ENCODE measurements at regions not wholly inside any gene's neighbourhood (a gene's known extent, or its start where the extent isn't known, plus 50 kb on each side); places are given as distances from the start of the nearest gene placed in this dataset.

DNA sequence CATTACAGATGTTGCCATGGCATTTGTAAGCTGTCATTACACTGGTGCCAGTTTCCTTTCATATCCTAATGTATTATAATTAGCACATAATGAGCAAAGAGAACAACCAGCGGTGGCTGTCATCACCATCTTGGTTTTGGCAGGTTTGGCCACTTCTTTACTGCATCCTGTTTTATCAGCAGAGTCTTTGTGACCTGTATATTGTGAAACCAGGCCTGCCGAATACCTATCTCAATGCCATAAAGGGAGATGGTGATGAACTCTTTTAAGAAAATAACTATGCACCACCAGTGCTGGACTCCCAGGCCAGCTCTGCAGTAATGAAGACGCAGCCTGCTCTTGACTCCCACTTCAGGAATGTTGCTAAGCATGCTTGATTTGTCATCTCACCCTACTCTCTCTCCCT, 458.1 kb upstream of the NR2F2 start:
- H3K9me3 ChIP-seq (ENCODE audit: control insufficient read depth in 1 of 2, low read length in 2 of 2) = no peaks in the 10 kb centered on the region
- no peak overlapping the region for H3K4me3 ChIP-seq (ENCODE audit: low read depth in 1 of 2, low read length in 2 of 2)

DNA sequence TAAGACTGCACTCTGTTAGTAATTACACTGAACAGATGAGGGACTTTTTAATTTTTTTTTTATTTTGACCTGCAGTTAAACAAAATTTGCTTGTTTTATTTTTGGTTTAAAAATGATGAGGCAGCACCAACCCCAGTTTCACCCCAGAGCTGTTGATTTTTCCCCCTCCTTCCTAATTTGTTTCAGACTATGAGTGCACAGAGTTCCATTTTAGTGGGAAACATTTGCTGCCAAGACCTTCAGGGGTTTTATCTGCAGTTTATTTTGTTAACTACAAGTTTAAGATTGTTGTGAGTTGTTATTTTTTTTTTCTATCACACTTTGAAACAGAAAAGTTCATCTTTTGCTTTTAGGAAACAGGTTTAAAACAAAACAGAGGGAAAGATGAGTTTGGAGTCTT, 455.9 kb upstream of the NR2F2 start:
- H3K9me3 ChIP-seq (ENCODE audit: control insufficient read depth in 1 of 2, low read length in 2 of 2) = no peaks in the 10 kb centered on the region
- H3K27me3 ChIP-seq (ENCODE audit: low read depth, low read length) = no peaks in the 10 kb centered on the region
- no peak overlapping the region for H3K4me3 ChIP-seq (ENCODE audit: low read depth in 1 of 2, low read length in 2 of 2)
- H3K27ac ChIP-seq (ENCODE audit: low read length) = no peak overlapping the region
- no peaks in the 10 kb centered on the region for H3K36me3 ChIP-seq (ENCODE audit: control insufficient read depth in 1 of 2, insufficient read depth in 2 of 2, low read length in 2 of 2)
- H3K4me1 ChIP-seq (ENCODE audit: control insufficient read depth in 1 of 2, insufficient read depth in 2 of 2, low read length in 2 of 2) = no peaks in the 10 kb centered on the region

More for the DNA sequence above, 458.1 kb upstream of the NR2F2 start:
- Histone ChIP-seq H3K27ac (ENCODE audit: low read length) (no peak overlapping the region), H3K27me3 (ENCODE audit: low read depth, low read length) (no peaks in the 10 kb centered on the region), H3K4me1 (ENCODE audit: control insufficient read depth in 1 of 2, insufficient read depth in 2 of 2, low read length in 2 of 2) (peaks cover 0 to 7% of the 10 kb centered on the region in 2 donors), H3K36me3 (ENCODE audit: control insufficient read depth in 1 of 2, insufficient read depth in 2 of 2, low read length in 2 of 2) (no peaks in the 10 kb centered on the region)

DNA sequence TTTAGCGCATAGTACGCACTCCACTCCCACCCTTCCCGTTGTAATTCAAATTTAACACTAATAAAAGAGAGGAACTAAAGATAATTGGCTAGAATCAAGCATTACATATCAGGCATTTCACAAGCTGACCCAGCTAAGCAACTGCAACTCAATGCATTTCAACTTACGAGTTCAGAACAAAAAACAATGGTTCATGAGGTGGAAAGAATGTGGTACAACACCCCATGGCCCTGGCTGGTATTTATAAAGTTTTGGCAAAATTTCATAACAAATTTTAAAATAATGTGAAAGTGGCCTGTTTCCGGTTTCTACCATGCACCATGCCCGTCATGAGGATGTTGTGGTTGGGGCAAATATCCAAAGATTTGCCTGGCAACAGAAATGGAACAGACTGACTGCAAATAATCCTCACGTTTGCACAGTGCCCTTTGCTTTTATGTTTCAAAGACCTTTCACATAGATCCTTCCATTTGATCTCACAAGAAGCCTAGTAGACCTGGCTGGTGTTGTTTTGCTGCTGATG, 455.3 kb upstream of the NR2F2 start:
- no peaks in the 10 kb centered on the region for H3K27me3 ChIP-seq (ENCODE audit: low read depth, low read length)
- H3K27ac ChIP-seq (ENCODE audit: low read length) = no peak overlapping the region
- H3K4me3 ChIP-seq (ENCODE audit: low read depth in 1 of 2, low read length in 2 of 2) = no peak overlapping the region
- H3K4me1 ChIP-seq (ENCODE audit: control insufficient read depth in 1 of 2, insufficient read depth in 2 of 2, low read length in 2 of 2) = no peaks in the 10 kb centered on the region
- no peaks in the 10 kb centered on the region for H3K36me3 ChIP-seq (ENCODE audit: control insufficient read depth in 1 of 2, insufficient read depth in 2 of 2, low read length in 2 of 2)
- H3K9me3 ChIP-seq (ENCODE audit: control insufficient read depth in 1 of 2, low read length in 2 of 2) = no peaks in the 10 kb centered on the region

DNA sequence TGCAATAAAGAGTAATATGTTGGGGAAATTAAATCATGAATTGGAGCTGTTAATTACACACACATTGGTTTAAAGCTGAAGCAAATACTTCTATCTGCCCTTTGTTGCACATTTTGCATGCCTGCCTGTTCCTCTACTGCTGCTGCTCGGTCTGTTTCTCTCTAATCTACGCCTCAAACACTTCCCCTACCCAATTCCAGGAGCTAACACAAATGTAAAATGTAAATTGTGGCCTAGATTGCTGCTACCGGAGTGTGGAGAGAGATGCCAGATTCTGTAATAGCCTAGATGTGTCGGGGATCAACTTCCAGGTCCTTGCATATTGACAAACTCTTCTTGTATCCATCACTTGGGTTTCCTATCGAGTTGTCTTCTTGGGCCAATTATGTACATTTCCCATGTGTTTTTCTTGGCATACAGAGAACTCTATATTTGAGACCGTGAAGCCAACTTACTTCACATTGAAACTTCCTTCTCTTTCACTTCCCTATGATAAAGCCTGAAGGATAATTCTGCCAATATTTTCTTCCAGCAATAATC, 450.4 kb upstream of the NR2F2 start:
- no peak overlapping the region for H3K27ac ChIP-seq (ENCODE audit: low read length)
- no peaks in the 10 kb centered on the region for H3K4me1 ChIP-seq (ENCODE audit: control insufficient read depth in 1 of 2, insufficient read depth in 2 of 2, low read length in 2 of 2)
- H3K9me3 ChIP-seq (ENCODE audit: control insufficient read depth in 1 of 2, low read length in 2 of 2) = no peaks in the 10 kb centered on the region
- H3K36me3 ChIP-seq (ENCODE audit: control insufficient read depth in 1 of 2, insufficient read depth in 2 of 2, low read length in 2 of 2) = no peaks in the 10 kb centered on the region
- no peaks in the 10 kb centered on the region for H3K27me3 ChIP-seq (ENCODE audit: low read depth, low read length)
- peak overlapping the region; percentile 5 to 51 for H3K4me3 ChIP-seq (ENCODE audit: low read depth in 1 of 2, low read length in 2 of 2)

DNA sequence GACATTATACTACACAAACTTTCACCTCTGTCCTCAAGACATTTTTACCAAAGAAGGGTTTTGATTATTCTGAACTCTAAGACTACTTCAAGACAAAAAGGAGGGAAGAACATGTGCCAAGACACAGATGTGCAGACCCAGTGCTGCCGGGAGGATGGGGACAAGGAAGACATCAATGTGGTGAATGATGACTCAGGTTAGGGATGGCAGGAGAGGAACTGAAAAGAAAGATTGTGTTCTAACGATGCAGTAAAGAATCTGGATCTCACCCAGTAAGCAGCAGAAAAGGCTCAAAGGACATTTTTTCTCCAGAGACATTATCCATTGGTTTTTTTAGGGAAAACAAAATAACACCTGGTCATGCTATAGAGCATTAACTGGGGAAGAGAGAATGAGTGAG, 449.9 kb upstream of the NR2F2 start:
- Histone ChIP-seq H3K27ac (ENCODE audit: low read length) (no peak overlapping the region), H3K9me3 (ENCODE audit: control insufficient read depth in 1 of 2, low read length in 2 of 2) (no peaks in the 10 kb centered on the region), H3K4me3 (ENCODE audit: low read depth in 1 of 2, low read length in 2 of 2) (no peak overlapping the region), H3K27me3 (ENCODE audit: low read depth, low read length) (no peaks in the 10 kb centered on the region), H3K36me3 (ENCODE audit: control insufficient read depth in 1 of 2, insufficient read depth in 2 of 2, low read length in 2 of 2) (no peaks in the 10 kb centered on the region), H3K4me1 (ENCODE audit: control insufficient read depth in 1 of 2, insufficient read depth in 2 of 2, low read length in 2 of 2) (no peaks in the 10 kb centered on the region)

DNA sequence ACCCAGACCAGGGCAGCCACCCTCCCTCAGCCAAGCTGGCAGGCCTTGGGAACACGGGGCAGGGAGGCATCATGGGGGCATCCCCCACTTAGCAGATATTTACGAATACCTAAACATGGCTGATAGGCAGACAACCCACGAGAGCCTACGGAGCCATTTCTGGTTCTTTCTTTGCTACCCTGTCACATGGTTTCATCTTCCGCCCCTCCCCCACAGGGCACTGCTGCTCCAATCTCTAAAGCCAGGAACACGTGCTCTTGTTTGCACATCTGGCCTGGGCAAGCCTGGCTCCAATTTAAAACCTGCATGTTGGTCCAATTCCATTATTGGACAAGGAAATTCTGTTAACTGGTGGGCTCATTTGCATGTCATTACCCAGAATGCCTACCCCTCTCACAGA, 447.4 kb upstream of the NR2F2 start:
- Histone ChIP-seq H3K27ac (ENCODE audit: low read length) (no peak overlapping the region), H3K4me1 (ENCODE audit: control insufficient read depth in 1 of 2, insufficient read depth in 2 of 2, low read length in 2 of 2) (no peaks in the 10 kb centered on the region), H3K4me3 (ENCODE audit: low read depth in 1 of 2, low read length in 2 of 2) (no peak overlapping the region), H3K36me3 (ENCODE audit: control insufficient read depth in 1 of 2, insufficient read depth in 2 of 2, low read length in 2 of 2) (no peaks in the 10 kb centered on the region), H3K9me3 (ENCODE audit: control insufficient read depth in 1 of 2, low read length in 2 of 2) (no peaks in the 10 kb centered on the region), H3K27me3 (ENCODE audit: low read depth, low read length) (no peaks in the 10 kb centered on the region)

DNA sequence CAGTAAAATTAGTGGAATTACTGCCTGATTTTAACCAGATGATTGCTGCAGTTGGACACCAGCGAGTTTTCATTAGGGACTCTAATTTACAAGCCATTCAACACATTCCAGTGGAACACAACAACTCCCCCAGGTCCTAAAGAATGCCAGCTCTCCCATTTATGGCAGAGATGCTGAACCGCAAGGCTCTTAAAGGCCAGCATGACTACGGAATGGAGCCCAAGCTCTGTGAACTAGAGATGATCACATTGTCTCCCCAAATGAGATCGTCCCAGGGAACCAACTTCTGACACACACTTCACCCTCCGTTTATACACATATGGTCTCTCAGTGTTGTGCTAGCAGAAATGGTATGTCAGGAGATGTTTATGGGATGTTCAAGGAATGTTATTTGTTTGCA, 446.2 kb upstream of the NR2F2 start:
- Histone ChIP-seq H3K27ac (ENCODE audit: low read length) (no peak overlapping the region), H3K36me3 (ENCODE audit: control insufficient read depth in 1 of 2, insufficient read depth in 2 of 2, low read length in 2 of 2) (no peaks in the 10 kb centered on the region), H3K4me3 (ENCODE audit: low read depth in 1 of 2, low read length in 2 of 2) (no peak overlapping the region), H3K9me3 (ENCODE audit: control insufficient read depth in 1 of 2, low read length in 2 of 2) (no peaks in the 10 kb centered on the region), H3K27me3 (ENCODE audit: low read depth, low read length) (no peaks in the 10 kb centered on the region), H3K4me1 (ENCODE audit: control insufficient read depth in 1 of 2, insufficient read depth in 2 of 2, low read length in 2 of 2) (no peaks in the 10 kb centered on the region)

DNA sequence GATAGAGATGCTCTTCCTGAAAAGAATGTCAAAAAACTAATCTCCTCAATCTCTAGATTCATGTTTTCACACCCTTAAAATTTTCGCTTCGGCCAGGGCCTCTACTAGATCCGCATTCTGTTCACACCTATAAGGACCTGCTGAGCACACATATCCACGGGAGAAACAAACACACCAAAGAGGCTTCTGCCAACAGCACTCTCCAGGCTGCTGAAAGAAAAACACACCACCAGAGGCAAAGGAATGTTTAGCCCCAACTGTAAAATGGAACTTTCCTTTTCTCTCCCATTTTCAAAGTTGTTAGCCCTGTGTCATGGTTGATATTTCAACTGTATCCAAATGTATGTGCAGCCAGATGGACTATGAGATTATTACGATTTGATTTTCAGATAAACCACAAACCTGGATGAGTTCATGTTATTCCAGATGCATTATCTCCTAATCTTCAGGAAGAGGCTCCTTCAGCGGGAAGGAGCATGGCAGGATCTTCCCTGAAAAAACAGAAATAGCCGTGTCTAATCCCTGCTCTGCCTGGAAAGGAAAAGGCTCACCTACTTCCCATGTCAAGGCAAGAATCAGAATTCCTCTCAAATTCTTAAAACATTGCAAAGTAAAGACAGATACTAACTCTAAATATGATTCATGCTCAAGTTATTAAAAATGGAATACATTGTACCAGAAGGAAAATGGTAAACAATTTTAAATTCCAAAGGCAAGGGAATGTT, 442.7 kb upstream of the NR2F2 start:
- H3K9me3 ChIP-seq (ENCODE audit: control insufficient read depth in 1 of 2, low read length in 2 of 2) = no peaks in the 10 kb centered on the region
- no peak overlapping the region for H3K4me3 ChIP-seq (ENCODE audit: low read depth in 1 of 2, low read length in 2 of 2)
- no peaks in the 10 kb centered on the region for H3K4me1 ChIP-seq (ENCODE audit: control insufficient read depth in 1 of 2, insufficient read depth in 2 of 2, low read length in 2 of 2)
- no peaks in the 10 kb centered on the region for H3K36me3 ChIP-seq (ENCODE audit: control insufficient read depth in 1 of 2, insufficient read depth in 2 of 2, low read length in 2 of 2)
- H3K27me3 ChIP-seq (ENCODE audit: low read depth, low read length) = no peaks in the 10 kb centered on the region
- H3K27ac ChIP-seq (ENCODE audit: low read length) = no peak overlapping the region

DNA sequence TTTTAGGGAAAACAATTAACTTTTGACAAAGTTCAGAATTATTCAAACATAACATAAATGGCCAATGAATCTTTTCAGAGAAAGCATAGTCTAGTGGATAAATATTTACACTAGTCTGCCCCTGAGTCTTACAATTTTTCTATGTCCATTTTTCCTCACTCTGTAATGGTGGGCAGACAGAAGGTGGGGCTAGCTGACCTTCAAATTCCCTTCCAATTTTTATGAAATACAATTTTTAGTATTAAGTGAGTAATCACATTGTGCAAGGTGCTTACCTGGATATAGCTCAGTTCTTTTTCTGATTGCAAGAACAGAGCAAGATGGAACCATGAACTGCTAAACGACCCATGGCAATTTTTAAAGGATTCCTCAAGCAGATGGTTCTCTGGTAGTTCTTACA, 441.7 kb upstream of the NR2F2 start:
- Histone ChIP-seq H3K4me1 (ENCODE audit: control insufficient read depth in 1 of 2, insufficient read depth in 2 of 2, low read length in 2 of 2) (no peaks in the 10 kb centered on the region), H3K27ac (ENCODE audit: low read length) (no peak overlapping the region), H3K9me3 (ENCODE audit: control insufficient read depth in 1 of 2, low read length in 2 of 2) (no peaks in the 10 kb centered on the region), H3K4me3 (ENCODE audit: low read depth in 1 of 2, low read length in 2 of 2) (no peak overlapping the region), H3K27me3 (ENCODE audit: low read depth, low read length) (no peaks in the 10 kb centered on the region), H3K36me3 (ENCODE audit: control insufficient read depth in 1 of 2, insufficient read depth in 2 of 2, low read length in 2 of 2) (no peaks in the 10 kb centered on the region)

DNA sequence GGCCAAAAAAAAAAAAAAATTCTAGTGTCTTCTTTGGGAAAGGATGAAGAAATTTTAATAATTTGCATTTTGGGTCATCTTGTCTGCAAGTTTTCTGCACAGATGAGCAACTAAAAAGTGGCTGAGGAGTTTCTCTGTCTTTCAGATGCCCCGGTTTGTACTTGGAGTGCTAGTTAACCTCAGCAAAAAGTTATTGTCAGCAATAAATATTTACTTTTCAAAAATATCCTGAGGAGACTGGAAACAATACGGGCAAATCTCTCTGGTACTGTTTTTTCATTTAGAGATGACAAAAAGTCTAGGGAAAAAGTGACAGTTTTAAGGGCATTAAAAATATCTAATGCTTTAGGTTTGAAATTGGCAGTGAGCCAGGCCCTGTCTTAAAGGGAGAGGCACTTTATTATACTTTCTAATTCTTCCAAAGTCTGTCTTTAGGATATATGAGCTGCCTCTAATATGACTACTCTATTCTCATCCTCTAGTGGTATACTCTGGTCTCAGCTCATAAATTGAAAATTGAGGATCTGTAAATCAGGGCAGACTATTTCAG, 436.0 kb upstream of the NR2F2 start:
- Histone ChIP-seq H3K36me3 (ENCODE audit: control insufficient read depth in 1 of 2, insufficient read depth in 2 of 2, low read length in 2 of 2) (no peaks in the 10 kb centered on the region), H3K9me3 (ENCODE audit: control insufficient read depth in 1 of 2, low read length in 2 of 2) (no peaks in the 10 kb centered on the region), H3K27me3 (ENCODE audit: low read depth, low read length) (no peaks in the 10 kb centered on the region), H3K4me3 (ENCODE audit: low read depth in 1 of 2, low read length in 2 of 2) (no peak overlapping the region), H3K27ac (ENCODE audit: low read length) (no peak overlapping the region), H3K4me1 (ENCODE audit: control insufficient read depth in 1 of 2, insufficient read depth in 2 of 2, low read length in 2 of 2) (peaks cover 0 to 14% of the 10 kb centered on the region in 2 donors)

DNA sequence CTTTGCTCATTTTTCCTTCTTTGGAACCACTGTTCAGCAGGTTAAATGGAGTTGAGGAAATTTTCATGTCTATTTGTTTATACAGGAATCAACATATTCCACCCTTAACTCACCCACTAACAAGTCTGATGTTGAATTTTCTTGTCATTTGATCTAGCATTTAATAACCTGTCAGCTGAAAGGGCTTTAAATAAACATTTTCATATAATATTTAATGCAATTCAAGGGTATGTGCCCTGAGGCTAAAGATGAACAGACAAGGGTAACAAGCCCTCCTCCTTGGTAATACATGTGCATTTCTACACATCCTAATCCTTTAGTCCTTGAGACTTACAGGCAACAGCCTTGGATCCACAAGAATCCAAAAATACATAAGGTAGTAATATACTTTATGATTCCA, 435.0 kb upstream of the NR2F2 start:
- Histone ChIP-seq H3K4me3 (ENCODE audit: low read depth in 1 of 2, low read length in 2 of 2) (no peak overlapping the region), H3K36me3 (ENCODE audit: control insufficient read depth in 1 of 2, insufficient read depth in 2 of 2, low read length in 2 of 2) (no peaks in the 10 kb centered on the region)

More for the DNA sequence above, 435.0 kb upstream of the NR2F2 start:
- peaks cover 0 to 14% of the 10 kb centered on the region in 2 donors for H3K4me1 ChIP-seq (ENCODE audit: control insufficient read depth in 1 of 2, insufficient read depth in 2 of 2, low read length in 2 of 2)
- H3K27me3 ChIP-seq (ENCODE audit: low read depth, low read length) = no peaks in the 10 kb centered on the region
- H3K9me3 ChIP-seq (ENCODE audit: control insufficient read depth in 1 of 2, low read length in 2 of 2) = no peaks in the 10 kb centered on the region
- H3K27ac ChIP-seq (ENCODE audit: low read length) = no peak overlapping the region
